NB4 (cell line): ENCODE measurements at regions not wholly inside any gene's neighbourhood (a gene's known extent, or its start where the extent isn't known, plus 50 kb on each side); places are given as distances from the start of the nearest gene placed in this dataset.

Experiments used
- CTCF ChIP-seq: IDR thresholded peaks from one replicate; pipeline ENCODE4 v1.5.1; 2012; ENCODE audit warnings: low read depth, low read length
- MAX ChIP-seq: IDR thresholded peaks from 2 replicates; pipeline ENCODE4 v1.6.1; 2011; ENCODE audit warnings: low read depth, low read length
- MYC ChIP-seq: IDR thresholded peaks from 2 replicates; pipeline ENCODE4 v1.6.1; 2011; ENCODE audit warnings: low read depth, low read length
- POLR2A ChIP-seq: IDR thresholded peaks from 2 replicates; pipeline ENCODE4 v1.6.1; 2011; ENCODE audit warnings: mild to moderate bottlenecking; ENCODE audit not compliant: insufficient read length; ENCODE audit errors: extremely low read depth

- TF ChIP-seq POLR2A (no peak), CTCF (no peak), MAX (no peak), MYC (no peak)
These were observed 209.6 kb downstream of the EMP1 start for GRCh38 chr12:13405961-13406703.
